Bronchial epithelial cell (primary cell): ENCODE measurements at regions not wholly inside any gene's neighbourhood (a gene's known extent, or its start where the extent isn't known, plus 50 kb on each side); places are given as distances from the start of the nearest gene placed in this dataset.

Source experiments
- DNase-seq: peaks from one replicate; pipeline ENCODE4 v3.0.0-alpha.2; 2010; ENCODE audit warnings: low read depth
- FAIRE-seq: peaks from 2 replicates; lab custom pipeline; 2011; peaks lifted over from hg19 to GRCh38; lab: Jason Lieb, UNC
- H3K27me3 ChIP-seq: 2 replicates; pipeline ENCODE4 v1.5.1; 2011; ENCODE audit warnings: low read length; ENCODE audit not compliant: control insufficient read depth, insufficient read depth
- H3K36me3 ChIP-seq: 2 replicates; pipeline ENCODE4 v1.5.1; 2011; ENCODE audit warnings: low read length; ENCODE audit not compliant: control insufficient read depth, insufficient read depth
- H3K4me3 ChIP-seq: 2 replicates; pipeline ENCODE4 v1.5.1; 2011; ENCODE audit warnings: mild to moderate bottlenecking, low read depth, low read length, control low read depth
- CTCF ChIP-seq: IDR thresholded peaks from 2 replicates; pipeline ENCODE4 v1.5.1; 2011; ENCODE audit warnings: mild to moderate bottlenecking, moderate library complexity, low read length, control low read depth, inconsistent platforms; ENCODE audit not compliant: insufficient read depth, severe bottlenecking

GRCh38 chr15:56537881-56538280 lies 72.9 kb upstream of the MNS1 start:
- Histone ChIP-seq H3K27me3 (no peaks in the 10 kb centered on the region), H3K36me3 (no peaks in the 10 kb centered on the region), H3K4me3 (no peak overlapping the region)
- FAIRE-seq (no peak), DNase-seq (no peak)
- TF ChIP-seq CTCF, result no peak

GRCh38 chr15:56534728-56535127 lies 69.8 kb upstream of the MNS1 start:
- Histone ChIP-seq H3K36me3 (no peaks in the 10 kb centered on the region), H3K4me3 (no peak overlapping the region), H3K27me3 (no peaks in the 10 kb centered on the region)
- TF ChIP-seq CTCF, result no peak
- FAIRE-seq (no peak), DNase-seq (no peak)

GRCh38 chr15:56533731-56534403 lies 68.9 kb upstream of the MNS1 start:
- no peaks in the 10 kb centered on the region for H3K27me3 ChIP-seq
- DNase-seq, result no peak
- no peaks in the 10 kb centered on the region for H3K36me3 ChIP-seq
- TF ChIP-seq CTCF, result no peak
- no peak for FAIRE-seq
- no peak overlapping the region for H3K4me3 ChIP-seq

- no peak for DNase-seq
- Histone ChIP-seq H3K36me3 (no peaks in the 10 kb centered on the region), H3K4me3 (no peak overlapping the region), H3K27me3 (no peaks in the 10 kb centered on the region)
- FAIRE-seq, result no peak
- no peak for TF ChIP-seq CTCF
Measured at GRCh38 chr15:56532721-56533460, 68.0 kb upstream of the MNS1 start.

- Histone ChIP-seq H3K27me3 (no peaks in the 10 kb centered on the region), H3K4me3 (no peak overlapping the region), H3K36me3 (no peaks in the 10 kb centered on the region)
- no peak for TF ChIP-seq CTCF
- DNase-seq (no peak), FAIRE-seq (no peak)
Measured at GRCh38 chr15:56530157-56530556, 65.2 kb upstream of the MNS1 start.

- DNase-seq (no peak), FAIRE-seq (no peak)
- no peak for TF ChIP-seq CTCF
Measured at GRCh38 chr15:56528136-56528535, 63.2 kb upstream of the MNS1 start.

More at GRCh38 chr15:56528136-56528535, 63.2 kb upstream of the MNS1 start:
- Histone ChIP-seq H3K27me3 (no peaks in the 10 kb centered on the region), H3K4me3 (no peak overlapping the region), H3K36me3 (no peaks in the 10 kb centered on the region)
